ENCODE measurements at regions not wholly inside any gene's neighbourhood (a gene's known extent, or its start where the extent isn't known, plus 50 kb on each side); places are given as distances from the start of the nearest gene placed in this dataset.

GRCh38 chr22:44592824-44593148, 94.8 kb upstream of the RTL6 start:
- TF ChIP-seq, protein P1, sequence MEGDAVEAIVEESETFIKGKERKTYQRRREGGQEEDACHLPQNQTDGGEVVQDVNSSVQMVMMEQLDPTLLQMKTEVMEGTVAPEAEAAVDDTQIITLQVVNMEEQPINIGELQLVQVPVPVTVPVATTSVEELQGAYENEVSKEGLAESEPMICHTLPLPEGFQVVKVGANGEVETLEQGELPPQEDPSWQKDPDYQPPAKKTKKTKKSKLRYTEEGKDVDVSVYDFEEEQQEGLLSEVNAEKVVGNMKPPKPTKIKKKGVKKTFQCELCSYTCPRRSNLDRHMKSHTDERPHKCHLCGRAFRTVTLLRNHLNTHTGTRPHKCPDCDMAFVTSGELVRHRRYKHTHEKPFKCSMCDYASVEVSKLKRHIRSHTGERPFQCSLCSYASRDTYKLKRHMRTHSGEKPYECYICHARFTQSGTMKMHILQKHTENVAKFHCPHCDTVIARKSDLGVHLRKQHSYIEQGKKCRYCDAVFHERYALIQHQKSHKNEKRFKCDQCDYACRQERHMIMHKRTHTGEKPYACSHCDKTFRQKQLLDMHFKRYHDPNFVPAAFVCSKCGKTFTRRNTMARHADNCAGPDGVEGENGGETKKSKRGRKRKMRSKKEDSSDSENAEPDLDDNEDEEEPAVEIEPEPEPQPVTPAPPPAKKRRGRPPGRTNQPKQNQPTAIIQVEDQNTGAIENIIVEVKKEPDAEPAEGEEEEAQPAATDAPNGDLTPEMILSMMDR (IDR thresholded peaks at IDR 0.05), result no peak
- TF ChIP-seq POLR2A (IDR thresholded peaks at IDR 0.05) (no peak), POLR2AphosphoS5 (IDR thresholded peaks at IDR 0.05; ENCODE audit: insufficient read depth in 1 of 2, low read depth in 1 of 2) (no peak)
